Duodenal mucosa (tissue), 2 donors: ENCODE measurements at regions not wholly inside any gene's neighbourhood (a gene's known extent, or its start where the extent isn't known, plus 50 kb on each side); places are given as distances from the start of the nearest gene placed in this dataset.

Source experiments
- H3K27ac ChIP-seq: one replicate; pipeline ENCODE4 v1.7.0; 2013; ENCODE audit warnings: low read depth, low read length
- H3K27me3 ChIP-seq, 2 donors: one replicate each; pipeline ENCODE4 v1.7.0; 2013; ENCODE audit warnings: low read length in 2 of 2, control low read depth in 1 of 2; ENCODE audit not compliant: insufficient read depth in 2 of 2, control insufficient read depth in 1 of 2
- H3K36me3 ChIP-seq, 2 donors: one replicate each; pipeline ENCODE4 v1.7.0; 2013; ENCODE audit warnings: low read length in 2 of 2, control low read depth in 1 of 2; ENCODE audit not compliant: insufficient read depth in 2 of 2, control insufficient read depth in 1 of 2
- H3K4me1 ChIP-seq, 2 donors: one replicate each; pipeline ENCODE4 v1.7.0; 2013; ENCODE audit warnings: low read length in 2 of 2, control low read depth in 1 of 2; ENCODE audit not compliant: insufficient read depth in 2 of 2, control insufficient read depth in 1 of 2
- H3K4me3 ChIP-seq, 2 donors: one replicate each; pipeline ENCODE4 v1.7.0; 2013; ENCODE audit warnings: low read length in 2 of 2, low read depth in 1 of 2
- H3K9ac ChIP-seq, 2 donors: one replicate each; pipeline ENCODE4 v1.7.0; 2013; ENCODE audit warnings: low read length in 2 of 2, low read depth in 1 of 2
- H3K9me3 ChIP-seq, 2 donors: one replicate each; pipeline ENCODE4 v1.7.0; 2013; ENCODE audit warnings: low read length in 2 of 2, control low read depth in 1 of 2; ENCODE audit not compliant: control insufficient read depth in 1 of 2

- H3K9ac ChIP-seq: no peak overlapping the region
- H3K4me1 ChIP-seq: no peaks in the 10 kb centered on the region
- H3K27me3 ChIP-seq: no peaks in the 10 kb centered on the region
- H3K9me3 ChIP-seq: no peaks in the 10 kb centered on the region
- H3K27ac ChIP-seq: no peak overlapping the region
- H3K36me3 ChIP-seq: no peaks in the 10 kb centered on the region
- H3K4me3 ChIP-seq: no peak overlapping the region
These were observed 174.9 kb downstream of the SMAD6 start for GRCh38 chr15:66876731-66877476.

DNA sequence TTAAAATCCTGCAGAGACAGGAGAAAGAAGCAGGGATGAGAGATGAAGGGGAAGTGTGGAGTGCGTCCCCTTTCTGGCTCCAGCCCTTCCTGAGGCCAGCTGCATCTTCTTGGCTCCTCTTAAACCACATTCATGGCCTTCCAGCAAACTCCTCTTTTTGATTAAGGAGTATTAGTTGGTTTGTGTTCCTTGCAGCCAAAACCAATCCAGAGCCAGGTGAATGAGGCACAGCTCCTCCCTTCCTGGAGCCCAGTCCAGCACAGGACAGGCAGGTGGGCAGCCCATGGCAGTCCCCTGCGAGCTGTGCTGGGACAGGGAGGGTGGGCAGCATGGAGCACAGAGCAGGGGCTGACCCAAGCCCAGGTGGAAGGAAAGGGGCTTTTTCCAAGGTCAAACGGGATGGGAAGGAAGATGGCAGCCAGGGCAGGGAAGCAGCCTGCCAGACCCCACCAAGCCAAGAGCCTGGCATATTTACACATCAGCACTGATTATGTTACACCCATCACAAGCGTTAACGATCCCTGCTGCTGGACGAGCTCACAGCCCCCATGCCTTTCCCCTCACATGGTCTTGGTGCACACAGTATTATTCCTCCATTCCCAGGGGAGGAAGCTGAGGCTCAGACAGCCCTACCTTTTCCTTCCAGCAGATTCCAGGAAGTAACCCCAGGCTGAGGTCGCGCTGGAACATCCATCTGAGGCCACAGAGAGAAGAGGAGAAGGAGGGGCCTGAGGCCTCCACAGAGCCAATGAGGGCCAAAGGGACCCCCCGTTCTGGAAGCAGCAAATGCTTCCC is 175.6 kb downstream of the SMAD6 start:
- no peak overlapping the region for H3K9ac ChIP-seq
- no peak overlapping the region for H3K27ac ChIP-seq
- no peaks in the 10 kb centered on the region for H3K9me3 ChIP-seq
- H3K4me3 ChIP-seq: no peak overlapping the region
- no peaks in the 10 kb centered on the region for H3K36me3 ChIP-seq
- no peaks in the 10 kb centered on the region for H3K27me3 ChIP-seq
- H3K4me1 ChIP-seq: no peaks in the 10 kb centered on the region

DNA sequence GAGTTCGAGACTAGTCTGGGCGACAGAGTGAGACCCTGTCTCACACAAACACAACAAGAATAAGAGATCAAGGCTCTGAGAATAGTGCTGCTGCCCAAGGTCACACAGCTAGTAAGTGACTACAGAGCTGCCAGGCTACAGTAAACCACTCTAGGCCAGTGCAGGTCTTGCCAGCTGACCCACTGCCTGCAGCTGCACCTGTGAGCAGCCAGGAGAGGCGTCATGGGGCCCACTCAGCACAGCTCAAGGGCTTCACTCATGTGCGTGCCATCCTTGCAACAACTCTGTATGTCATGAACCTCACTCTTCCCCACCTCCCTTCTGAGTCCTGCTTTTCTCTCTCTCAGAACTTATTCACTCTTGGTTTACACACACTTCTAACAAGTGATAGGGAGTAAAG is 176.7 kb downstream of the SMAD6 start:
- no peaks in the 10 kb centered on the region for H3K36me3 ChIP-seq
- no peak overlapping the region for H3K27ac ChIP-seq
- H3K9me3 ChIP-seq: no peaks in the 10 kb centered on the region
- no peaks in the 10 kb centered on the region for H3K27me3 ChIP-seq
- no peak overlapping the region for H3K4me3 ChIP-seq
- no peak overlapping the region for H3K9ac ChIP-seq
- no peaks in the 10 kb centered on the region for H3K4me1 ChIP-seq

DNA sequence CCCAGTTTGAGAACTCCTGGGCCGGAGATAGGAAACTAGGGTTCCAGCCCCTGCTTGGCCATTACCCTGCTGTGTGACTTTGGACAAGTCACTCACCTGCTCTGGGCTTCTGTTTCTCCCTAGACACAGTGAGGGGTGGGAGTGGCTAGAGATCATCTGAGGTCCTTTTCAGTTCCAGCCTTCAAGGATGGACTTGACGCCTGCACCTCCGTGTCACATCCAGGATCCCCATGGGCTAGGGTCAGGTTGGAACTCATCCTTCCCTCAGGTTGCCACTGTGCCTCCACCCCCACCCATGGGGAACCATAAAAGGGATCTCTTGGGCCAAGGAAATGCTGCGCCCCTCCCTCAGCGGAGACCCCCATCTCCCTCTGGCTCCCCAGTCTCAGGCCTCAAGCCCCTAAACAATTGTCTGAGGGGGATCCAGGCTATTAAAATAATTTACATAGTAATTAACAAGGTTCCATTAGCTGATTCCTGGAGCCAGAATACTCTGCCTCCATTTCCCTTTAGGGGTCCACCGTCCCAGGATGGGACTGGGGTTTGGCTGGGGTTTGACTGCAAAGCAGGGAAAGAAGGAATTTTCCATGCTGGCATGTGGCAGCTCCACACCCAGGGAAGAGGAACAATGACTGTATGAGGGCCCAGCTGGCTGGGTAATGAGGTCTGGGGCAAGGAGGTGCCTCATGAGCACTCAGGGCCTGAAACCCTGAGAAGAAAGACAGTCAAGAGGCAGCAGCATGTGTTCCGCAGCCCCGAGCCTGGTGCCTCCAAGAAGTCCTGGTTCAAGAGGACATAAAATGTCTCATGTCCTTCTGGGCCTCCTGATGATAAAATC is 177.7 kb downstream of the SMAD6 start:
- Histone ChIP-seq H3K27me3 (no peaks in the 10 kb centered on the region), H3K9me3 (no peaks in the 10 kb centered on the region), H3K4me1 (no peaks in the 10 kb centered on the region), H3K27ac (no peak overlapping the region), H3K36me3 (no peaks in the 10 kb centered on the region), H3K4me3 (no peak overlapping the region), H3K9ac (no peak overlapping the region)

DNA sequence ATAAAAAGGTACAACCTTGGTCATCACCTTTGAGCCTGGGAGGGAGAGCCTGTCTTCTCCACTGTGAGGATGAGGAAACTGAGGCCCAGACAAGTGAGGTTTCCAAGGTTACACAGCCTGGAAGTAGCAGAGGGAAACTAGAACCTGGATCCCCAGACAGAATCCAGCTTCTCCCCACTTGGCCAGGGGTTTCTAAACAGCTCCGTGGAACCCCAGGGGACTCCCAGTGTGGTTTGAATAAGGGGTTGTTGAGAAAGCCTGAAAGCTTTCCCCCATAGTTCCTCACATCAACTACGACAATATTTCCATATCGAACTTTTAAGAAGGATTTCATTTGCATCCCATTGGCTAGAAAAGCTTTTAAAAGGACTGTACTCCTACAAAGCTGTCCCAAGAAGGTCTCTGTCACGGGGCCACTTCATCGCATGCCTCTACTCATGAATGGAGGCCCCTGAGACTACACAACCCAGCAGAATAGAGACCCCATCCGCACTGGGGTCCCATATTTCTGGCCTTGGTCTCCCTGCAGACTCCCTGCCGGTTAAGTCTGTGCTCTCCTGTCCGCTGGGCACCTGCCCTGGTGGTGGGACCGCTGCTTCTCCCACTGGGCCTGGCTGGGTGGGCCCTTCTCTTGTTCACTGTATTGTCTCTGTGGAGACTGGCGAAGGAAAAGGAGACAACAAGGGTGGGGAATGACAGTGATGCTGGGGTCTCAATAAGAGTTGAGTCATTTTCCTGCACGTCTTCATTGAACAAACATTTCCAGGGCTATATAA is 178.5 kb downstream of the SMAD6 start:
- no peaks in the 10 kb centered on the region for H3K36me3 ChIP-seq
- H3K9me3 ChIP-seq: no peaks in the 10 kb centered on the region
- H3K9ac ChIP-seq: no peak overlapping the region
- no peak overlapping the region for H3K4me3 ChIP-seq
- no peak overlapping the region for H3K27ac ChIP-seq
- no peaks in the 10 kb centered on the region for H3K4me1 ChIP-seq
- no peaks in the 10 kb centered on the region for H3K27me3 ChIP-seq

DNA sequence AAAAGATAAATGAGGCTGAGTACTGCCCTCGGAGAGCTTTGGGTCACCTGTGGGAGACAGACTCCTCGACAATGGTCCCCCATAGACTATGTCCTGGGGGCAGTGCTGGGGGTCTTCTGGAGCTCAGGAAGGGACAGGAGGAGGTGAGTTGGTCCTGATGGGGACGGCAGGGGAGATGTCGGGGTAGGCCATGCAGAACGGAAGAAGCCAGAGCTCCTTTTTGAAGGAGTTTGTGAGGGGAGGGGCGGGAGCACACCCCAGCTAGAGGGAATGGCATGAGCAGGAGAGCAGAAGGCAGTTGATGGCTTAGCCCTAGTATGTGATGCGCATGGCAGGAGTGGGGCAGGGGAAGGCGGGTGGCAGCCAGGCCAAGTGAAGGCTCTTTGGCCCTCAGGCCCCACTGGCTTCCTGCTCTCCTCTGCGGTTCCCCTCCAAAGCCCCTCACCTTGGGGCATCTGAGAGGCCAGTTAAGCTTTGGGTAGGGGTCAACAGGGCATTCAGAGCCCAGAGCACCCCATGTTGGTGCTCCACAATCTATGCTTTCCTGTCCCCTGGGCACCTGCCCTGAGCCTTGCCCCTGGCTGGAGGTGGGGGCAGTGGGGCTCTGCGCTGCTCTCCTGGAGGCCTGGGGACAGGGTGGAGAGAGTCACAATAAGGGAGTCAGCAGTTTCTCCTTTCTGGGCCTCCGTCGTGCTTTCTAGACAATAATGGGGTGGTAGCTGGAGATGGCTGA is 179.3 kb downstream of the SMAD6 start:
- Histone ChIP-seq H3K4me3 (no peak overlapping the region), H3K9ac (no peak overlapping the region), H3K9me3 (no peaks in the 10 kb centered on the region), H3K27me3 (no peaks in the 10 kb centered on the region), H3K36me3 (no peaks in the 10 kb centered on the region), H3K4me1 (no peaks in the 10 kb centered on the region), H3K27ac (no peak overlapping the region)

DNA sequence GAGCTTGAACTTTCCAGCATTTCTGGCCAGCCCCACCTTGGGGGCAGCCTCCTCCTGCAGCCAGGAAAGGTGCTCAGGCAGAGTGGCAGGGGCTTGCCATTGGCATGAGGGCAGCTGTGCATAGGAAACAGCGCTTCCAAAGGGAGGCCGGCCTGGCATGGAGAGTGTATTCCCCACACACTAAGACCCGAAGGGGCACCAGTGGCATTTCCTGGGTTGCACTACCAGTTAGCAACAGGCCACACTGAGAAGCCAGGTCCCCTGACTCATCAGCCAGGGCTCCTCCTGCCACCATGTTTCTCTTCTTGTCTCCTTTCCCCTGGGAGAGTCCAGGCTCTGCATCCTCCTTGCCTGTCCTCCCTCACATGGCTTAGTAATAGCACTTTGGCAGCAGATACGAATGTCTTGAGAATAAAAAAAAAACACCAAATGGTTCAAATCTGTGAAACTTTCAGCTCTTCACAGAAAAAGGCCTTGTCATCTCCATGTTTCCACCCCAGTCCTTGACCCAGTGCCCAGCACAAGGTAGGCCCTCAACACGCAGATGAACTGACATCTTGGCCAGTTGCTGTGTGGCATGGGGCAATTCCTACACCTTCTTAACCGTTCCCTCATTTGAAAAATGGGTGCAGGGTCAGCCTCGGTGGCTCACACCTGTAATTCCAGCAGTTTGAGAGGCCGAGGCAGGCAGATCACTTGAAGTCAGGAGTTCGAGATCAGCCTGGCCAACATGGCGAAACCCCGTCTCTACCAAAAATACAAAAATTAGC is 180.4 kb downstream of the SMAD6 start:
- Histone ChIP-seq H3K9ac (no peak overlapping the region), H3K36me3 (no peaks in the 10 kb centered on the region), H3K4me3 (no peak overlapping the region), H3K27ac (no peak overlapping the region), H3K9me3 (no peaks in the 10 kb centered on the region), H3K27me3 (no peaks in the 10 kb centered on the region), H3K4me1 (no peaks in the 10 kb centered on the region)

GRCh38 chr15:66883284-66883911 is 181.4 kb downstream of the SMAD6 start:
- no peaks in the 10 kb centered on the region for H3K4me1 ChIP-seq

More at GRCh38 chr15:66883284-66883911, 181.4 kb downstream of the SMAD6 start:
- Histone ChIP-seq H3K9me3 (no peaks in the 10 kb centered on the region), H3K27ac (no peak overlapping the region), H3K4me3 (no peak overlapping the region), H3K36me3 (no peaks in the 10 kb centered on the region), H3K9ac (no peak overlapping the region), H3K27me3 (no peaks in the 10 kb centered on the region)
